GM12892 (cell line): ENCODE measurements at regions not wholly inside any gene's neighbourhood (a gene's known extent, or its start where the extent isn't known, plus 50 kb on each side); places are given as distances from the start of the nearest gene placed in this dataset.

Experiments
- POLR2A ChIP-seq: IDR thresholded peaks from 2 replicates; pipeline ENCODE4 v1.6.1; 2011; ENCODE audit warnings: low read depth, low read length, control low read depth
- POLR2AphosphoS5 ChIP-seq: IDR thresholded peaks from 2 replicates; pipeline ENCODE4 v1.6.1; 2011; ENCODE audit warnings: low read depth, low read length, control low read depth
- TAF1 ChIP-seq: IDR thresholded peaks from 2 replicates; pipeline ENCODE4 v1.6.1; 2011; ENCODE audit warnings: low read depth, mild to moderate bottlenecking, control low read depth, low read length, borderline replicate concordance

GRCh38 chr2:142588269-142588668 lies 289.2 kb upstream of the KYNU start:
- TF ChIP-seq POLR2A (no peak), TAF1 (no peak), POLR2AphosphoS5 (no peak)
